Neutrophil (primary cell): ENCODE measurements at regions not wholly inside any gene's neighbourhood (a gene's known extent, or its start where the extent isn't known, plus 50 kb on each side); places are given as distances from the start of the nearest gene placed in this dataset.

ENCODE experiments used
- H3K27ac ChIP-seq: fragments of 200-600 bp; sonication (generic); 2 replicates; pipeline ENCODE4 v1.5.1; 2016; ENCODE audit warnings: mild to moderate bottlenecking, moderate library complexity
- H3K27me3 ChIP-seq: fragments of 200-600 bp; sonication (generic); 2 replicates; pipeline ENCODE4 v1.6.0; 2016; ENCODE audit warnings: mild to moderate bottlenecking
- H3K36me3 ChIP-seq: fragments of 200-600 bp; sonication (generic); 2 replicates; pipeline ENCODE4 v1.5.1; 2017
- H3K4me1 ChIP-seq, 2 experiments: fragments of 200-600 bp in 1 of 2; sonication (generic) in 1 of 2; 1 replicate in 1 of 2; 2 replicates in 1 of 2; pipeline versions ENCODE4 v1.5.1 to v1.6.1; 2013 to 2016; ENCODE audit warnings: low read depth in 1 of 2, low read length in 1 of 2, mild to moderate bottlenecking in 1 of 2, moderate library complexity in 1 of 2; ENCODE audit not compliant: control insufficient read depth in 1 of 2, insufficient read depth in 1 of 2
- H3K4me3 ChIP-seq, 2 experiments: fragments of 200-600 bp in 1 of 2; sonication (generic) in 1 of 2; 1 replicate in 1 of 2; 2 replicates in 1 of 2; pipeline ENCODE4 v1.5.1; 2013 to 2016; ENCODE audit warnings: low read depth in 1 of 2, low read length in 1 of 2, mild to moderate bottlenecking in 1 of 2, moderate library complexity in 1 of 2
- H3K9me3 ChIP-seq: fragments of 200-600 bp; sonication (generic); 2 replicates; pipeline ENCODE4 v1.5.1; 2016
- TF ChIP-seq, protein P1 (sequence below): fragments of 200-600 bp; sonication (generic); IDR thresholded peaks from 2 replicates; pipeline ENCODE4 v1.5.1; 2016; ENCODE audit warnings: antibody characterized with exemption

DNA sequence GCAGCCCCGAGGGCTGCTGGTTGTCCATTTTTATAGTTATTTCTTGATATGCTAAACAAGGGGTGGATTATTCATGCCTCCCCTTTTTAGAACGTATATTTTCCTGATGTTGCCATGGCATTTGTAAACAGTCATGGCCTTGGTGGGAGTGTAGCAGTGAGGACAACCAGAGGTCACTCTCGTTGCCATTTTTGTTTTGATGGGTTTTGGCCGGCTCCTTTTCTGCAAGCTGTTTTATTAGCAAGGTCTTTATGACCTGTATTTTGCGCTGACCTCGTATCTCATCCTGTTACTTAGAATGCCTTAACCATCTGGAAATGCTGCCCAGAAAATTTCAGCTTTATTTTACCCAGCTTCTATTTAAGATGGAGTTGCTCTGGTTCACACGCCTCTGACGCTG is 825.8 kb upstream of the CDH2 start:
- no peak overlapping the region for H3K4me3 ChIP-seq
- no peaks in the 10 kb centered on the region for H3K27me3 ChIP-seq
- H3K4me1 ChIP-seq = no peaks in the 10 kb centered on the region
- H3K9me3 ChIP-seq = no peaks in the 10 kb centered on the region
- TF ChIP-seq, protein P1, sequence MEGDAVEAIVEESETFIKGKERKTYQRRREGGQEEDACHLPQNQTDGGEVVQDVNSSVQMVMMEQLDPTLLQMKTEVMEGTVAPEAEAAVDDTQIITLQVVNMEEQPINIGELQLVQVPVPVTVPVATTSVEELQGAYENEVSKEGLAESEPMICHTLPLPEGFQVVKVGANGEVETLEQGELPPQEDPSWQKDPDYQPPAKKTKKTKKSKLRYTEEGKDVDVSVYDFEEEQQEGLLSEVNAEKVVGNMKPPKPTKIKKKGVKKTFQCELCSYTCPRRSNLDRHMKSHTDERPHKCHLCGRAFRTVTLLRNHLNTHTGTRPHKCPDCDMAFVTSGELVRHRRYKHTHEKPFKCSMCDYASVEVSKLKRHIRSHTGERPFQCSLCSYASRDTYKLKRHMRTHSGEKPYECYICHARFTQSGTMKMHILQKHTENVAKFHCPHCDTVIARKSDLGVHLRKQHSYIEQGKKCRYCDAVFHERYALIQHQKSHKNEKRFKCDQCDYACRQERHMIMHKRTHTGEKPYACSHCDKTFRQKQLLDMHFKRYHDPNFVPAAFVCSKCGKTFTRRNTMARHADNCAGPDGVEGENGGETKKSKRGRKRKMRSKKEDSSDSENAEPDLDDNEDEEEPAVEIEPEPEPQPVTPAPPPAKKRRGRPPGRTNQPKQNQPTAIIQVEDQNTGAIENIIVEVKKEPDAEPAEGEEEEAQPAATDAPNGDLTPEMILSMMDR = no peak
- H3K36me3 ChIP-seq = no peaks in the 10 kb centered on the region
- H3K27ac ChIP-seq = no peak overlapping the region

DNA sequence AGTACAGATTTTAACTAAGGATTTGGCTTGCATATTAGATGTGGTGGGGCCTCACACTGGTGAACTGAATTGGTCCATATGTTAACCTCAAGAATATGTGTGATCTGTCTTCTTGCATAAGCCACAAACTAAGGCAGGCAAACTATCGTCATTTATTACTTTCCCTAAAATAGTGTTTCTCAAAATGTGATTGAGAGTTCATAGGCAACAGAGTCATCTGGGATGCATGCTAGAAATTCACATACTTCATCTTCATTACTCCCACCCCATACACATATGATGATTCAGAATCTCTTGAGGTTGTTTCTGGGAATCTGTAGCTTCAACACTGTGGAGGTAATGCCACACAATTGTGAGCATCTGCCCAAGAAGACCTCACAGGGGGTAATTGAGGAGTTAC is 822.8 kb upstream of the CDH2 start:
- H3K36me3 ChIP-seq = no peaks in the 10 kb centered on the region
- no peak overlapping the region for H3K27ac ChIP-seq
- no peak overlapping the region for H3K4me3 ChIP-seq
- no peaks in the 10 kb centered on the region for H3K9me3 ChIP-seq
- H3K4me1 ChIP-seq = no peaks in the 10 kb centered on the region
- no peaks in the 10 kb centered on the region for H3K27me3 ChIP-seq
- TF ChIP-seq, protein P1 = no peak

DNA sequence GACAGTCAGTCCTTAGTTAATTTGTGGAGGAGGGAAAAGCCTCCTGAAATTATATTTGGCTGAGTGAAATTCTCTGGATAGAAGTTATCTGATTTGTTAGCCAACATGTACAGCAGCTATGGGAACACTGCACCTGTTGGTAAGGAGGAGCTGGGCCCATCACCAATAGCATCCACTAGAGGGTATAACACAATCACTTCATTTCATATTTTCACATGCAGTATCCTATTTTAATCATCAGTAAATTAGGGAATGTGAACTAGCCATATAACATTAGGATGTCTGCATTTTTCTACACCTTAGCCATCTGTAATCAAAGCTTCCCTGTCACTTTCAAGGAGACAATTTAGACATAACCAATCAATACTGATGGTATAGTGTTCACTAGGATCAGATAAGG is 818.4 kb upstream of the CDH2 start:
- no peaks in the 10 kb centered on the region for H3K27me3 ChIP-seq
- H3K36me3 ChIP-seq = no peaks in the 10 kb centered on the region
- no peak overlapping the region for H3K27ac ChIP-seq
- no peaks in the 10 kb centered on the region for H3K4me1 ChIP-seq
- TF ChIP-seq, protein P1 = no peak
- no peak overlapping the region for H3K4me3 ChIP-seq
- H3K9me3 ChIP-seq = no peaks in the 10 kb centered on the region

DNA sequence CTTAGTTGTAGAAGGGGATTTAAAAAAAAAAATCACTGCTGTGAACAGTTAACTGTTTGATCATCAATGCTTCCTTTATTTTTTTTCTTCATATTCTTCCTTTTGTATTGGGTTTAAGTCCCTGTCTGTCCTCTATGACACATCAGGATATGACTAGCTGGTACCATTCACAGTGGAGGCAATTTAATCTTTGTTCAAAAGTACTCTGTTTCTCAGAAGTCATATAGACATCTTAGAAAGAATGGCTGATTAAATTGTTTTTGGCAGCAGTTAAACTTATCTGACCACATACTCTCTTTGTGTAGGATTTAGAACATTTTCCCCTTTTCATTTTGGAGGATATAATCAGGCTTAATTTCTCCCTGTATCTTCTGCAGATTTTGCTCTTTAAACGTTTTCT is 807.8 kb upstream of the CDH2 start:
- Histone ChIP-seq H3K36me3 (no peaks in the 10 kb centered on the region), H3K27ac (no peak overlapping the region), H3K4me1 (no peaks in the 10 kb centered on the region), H3K9me3 (no peaks in the 10 kb centered on the region), H3K4me3 (no peak overlapping the region), H3K27me3 (no peaks in the 10 kb centered on the region)
- TF ChIP-seq, protein P1 = no peak

DNA sequence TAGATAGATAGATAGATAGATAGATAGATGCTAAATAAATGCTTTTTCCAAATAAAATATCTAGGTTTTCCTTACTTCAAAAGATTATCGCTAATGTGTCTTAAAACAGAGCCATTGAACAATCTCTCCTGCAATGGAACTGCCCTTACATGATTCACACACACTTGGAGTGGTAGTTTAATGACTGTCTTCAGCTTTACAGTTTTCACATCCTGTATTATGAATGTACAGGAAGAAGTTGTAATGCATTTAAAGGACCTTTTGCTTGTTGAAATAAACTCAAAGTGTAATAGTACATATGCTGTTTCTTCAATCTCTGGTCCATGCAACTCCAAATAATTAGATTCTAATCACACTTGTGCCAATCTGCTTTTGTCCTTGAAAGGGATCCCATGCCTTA is 797.6 kb upstream of the CDH2 start:
- H3K27ac ChIP-seq = no peak overlapping the region
- TF ChIP-seq, protein P1 = no peak

DNA sequence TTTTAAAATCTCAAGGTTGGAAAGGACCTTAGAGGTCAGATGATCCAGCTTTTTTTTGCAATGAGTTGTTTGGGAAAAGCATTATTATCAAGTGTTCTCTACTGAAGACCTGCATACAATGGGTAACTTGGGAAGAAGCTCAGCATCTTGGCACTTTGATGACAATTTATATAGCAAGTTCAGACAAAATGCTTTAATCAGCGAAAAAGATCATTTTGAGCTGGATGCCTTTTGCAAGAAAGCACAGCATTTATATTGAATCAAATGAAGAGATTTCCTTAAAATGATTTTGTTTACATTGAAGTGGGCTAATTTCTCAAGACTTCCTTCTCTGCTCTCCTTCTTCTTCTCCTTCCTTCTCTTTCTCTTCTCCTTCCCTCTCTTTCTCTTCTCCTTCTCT is 796.4 kb upstream of the CDH2 start:
- Histone ChIP-seq H3K36me3 (no peaks in the 10 kb centered on the region), H3K27me3 (no peaks in the 10 kb centered on the region), H3K4me1 (no peaks in the 10 kb centered on the region), H3K4me3 (no peak overlapping the region), H3K9me3 (peaks cover 4% of the 10 kb centered on the region), H3K27ac (no peak overlapping the region)
- TF ChIP-seq, protein P1 = no peak

More for the DNA sequence above, 797.6 kb upstream of the CDH2 start:
- no peaks in the 10 kb centered on the region for H3K4me1 ChIP-seq
- H3K27me3 ChIP-seq = no peaks in the 10 kb centered on the region
- H3K9me3 ChIP-seq = peaks cover 4% of the 10 kb centered on the region
- H3K4me3 ChIP-seq = no peak overlapping the region
- no peaks in the 10 kb centered on the region for H3K36me3 ChIP-seq
